ENCODE measurements at regions not wholly inside any gene's neighbourhood (a gene's known extent, or its start where the extent isn't known, plus 50 kb on each side); places are given as distances from the start of the nearest gene placed in this dataset.

GRCh38 chr14:36397357-36397756 is 76.9 kb upstream of the MBIP start:
- Histone ChIP-seq H3K27me3 (ENCODE audit: control insufficient read depth in 1 of 2, insufficient read depth in 2 of 2, low read length in 2 of 2) (peaks cover 0 to 5% of the 10 kb centered on the region in 2 experiments), H3K9me3 (ENCODE audit: control insufficient read depth in 1 of 2, insufficient read depth in 1 of 2, low read length in 2 of 2) (no peaks in the 10 kb centered on the region), H3K36me3 (ENCODE audit: insufficient read depth, low read length) (no peaks in the 10 kb centered on the region), H3K27ac (ENCODE audit: low read depth in 1 of 2, low read length in 2 of 2) (no peak overlapping the region), H3K4me1 (ENCODE audit: insufficient read depth, low read length) (no peaks in the 10 kb centered on the region), H3K4me3 (ENCODE audit: low read length) (no peak overlapping the region)
- ChIA-PET CTCF (no interaction called here), POLR2A (no interaction called here)
- ATAC-seq (ENCODE audit: poor library complexity) (no peak), DNase-seq (no peak)
- Mint-ChIP-seq H3K9me3 (no peaks in the 10 kb centered on the region), H3K4me1 (ENCODE audit: low read depth) (no peaks in the 10 kb centered on the region), H3K27ac (no peak overlapping the region), H3K4me3 (no peak overlapping the region), H3K27me3 (peaks cover 23% of the 10 kb centered on the region), H3K36me3 (ENCODE audit: low read depth) (no peaks in the 10 kb centered on the region)
- intact Hi-C loops (cut with DNase I, micrococcal nuclease), result no loop called here
- TF ChIP-seq CTCF (IDR thresholded peaks at IDR 0.05), result no peak

- POLR2A ChIA-PET, result no interaction called here
- CTCF ChIA-PET, result no interaction called here
- Mint-ChIP-seq H3K4me1 (ENCODE audit: low read depth) (no peaks in the 10 kb centered on the region), H3K27me3 (peaks cover 24% of the 10 kb centered on the region), H3K9me3 (no peaks in the 10 kb centered on the region), H3K27ac (no peak overlapping the region), H3K4me3 (no peak overlapping the region), H3K36me3 (ENCODE audit: low read depth) (no peaks in the 10 kb centered on the region)
- H3K27ac ChIP-seq (ENCODE audit: low read depth in 1 of 2, low read length in 2 of 2), result no peak overlapping the region
- intact Hi-C loops (cut with DNase I, micrococcal nuclease), result no loop called here
- H3K27me3 ChIP-seq (ENCODE audit: control insufficient read depth in 1 of 2, insufficient read depth in 2 of 2, low read length in 2 of 2), result peaks cover 0 to 5% of the 10 kb centered on the region in 2 experiments
- no peak overlapping the region for H3K4me3 ChIP-seq (ENCODE audit: low read length)
- TF ChIP-seq CTCF (IDR thresholded peaks at IDR 0.05), result no peak
- DNase-seq (no peak), ATAC-seq (ENCODE audit: poor library complexity) (no peak)
- H3K36me3 ChIP-seq (ENCODE audit: insufficient read depth, low read length), result no peaks in the 10 kb centered on the region
- H3K9me3 ChIP-seq (ENCODE audit: control insufficient read depth in 1 of 2, insufficient read depth in 1 of 2, low read length in 2 of 2), result no peaks in the 10 kb centered on the region
- no peaks in the 10 kb centered on the region for H3K4me1 ChIP-seq (ENCODE audit: insufficient read depth, low read length)
Observed at GRCh38 chr14:36396798-36397197, 76.4 kb upstream of the MBIP start.

- intact Hi-C loops (cut with DNase I, micrococcal nuclease), result no loop called here
- CTCF ChIA-PET, result no interaction called here
Observed at GRCh38 chr14:36394593-36394992, 74.2 kb upstream of the MBIP start.

More at GRCh38 chr14:36394593-36394992, 74.2 kb upstream of the MBIP start:
- Mint-ChIP-seq H3K4me1 (ENCODE audit: low read depth) (no peaks in the 10 kb centered on the region), H3K27me3 (peaks cover 35% of the 10 kb centered on the region), H3K36me3 (ENCODE audit: low read depth) (no peaks in the 10 kb centered on the region), H3K27ac (no peak overlapping the region), H3K9me3 (no peaks in the 10 kb centered on the region), H3K4me3 (no peak overlapping the region)
- H3K27ac ChIP-seq (ENCODE audit: low read depth in 1 of 2, low read length in 2 of 2), result no peak overlapping the region
- no peak for TF ChIP-seq CTCF (IDR thresholded peaks at IDR 0.05)
- H3K36me3 ChIP-seq (ENCODE audit: insufficient read depth, low read length), result no peaks in the 10 kb centered on the region
- no peaks in the 10 kb centered on the region for H3K4me1 ChIP-seq (ENCODE audit: insufficient read depth, low read length)
- no peak overlapping the region for H3K4me3 ChIP-seq (ENCODE audit: low read length)
- H3K9me3 ChIP-seq (ENCODE audit: control insufficient read depth in 1 of 2, insufficient read depth in 1 of 2, low read length in 2 of 2), result no peaks in the 10 kb centered on the region
- DNase-seq, result no peak
- ATAC-seq (ENCODE audit: poor library complexity), result no peak
- POLR2A ChIA-PET, result no interaction called here
- H3K27me3 ChIP-seq (ENCODE audit: control insufficient read depth in 1 of 2, insufficient read depth in 2 of 2, low read length in 2 of 2), result peaks cover 0 to 5% of the 10 kb centered on the region in 2 experiments
